Fibroblast of lung (primary cell): ENCODE measurements at regions not wholly inside any gene's neighbourhood (a gene's known extent, or its start where the extent isn't known, plus 50 kb on each side); places are given as distances from the start of the nearest gene placed in this dataset.
"Not testable (repeated sequence)": the region's sequence is repeated elsewhere in the genome, so short reads cannot be mapped to it uniquely, and the experiment has no call there.

Source experiments
- DNase-seq, 2 donors: peaks; one replicate each; pipeline versions ENCODE4 v3.0.0 to v3.0.0-alpha.2; 2010; ENCODE audit warnings: low read depth in 2 of 2
- H2AFZ ChIP-seq: 2 replicates; pipeline ENCODE4 v1.5.1; 2012; ENCODE audit warnings: low read length, control low read depth, inconsistent platforms
- H3K27ac ChIP-seq: 2 replicates; pipeline ENCODE4 v1.5.1; 2011; ENCODE audit warnings: low read length, control low read depth; ENCODE audit not compliant: insufficient read depth
- H3K27me3 ChIP-seq: 2 replicates; pipeline ENCODE4 v1.5.1; 2011; ENCODE audit warnings: mild to moderate bottlenecking, low read length; ENCODE audit not compliant: control insufficient read depth, insufficient read depth
- H3K36me3 ChIP-seq: 2 replicates; pipeline ENCODE4 v1.5.1; 2011; ENCODE audit warnings: low read length; ENCODE audit not compliant: control insufficient read depth, insufficient read depth
- H3K4me1 ChIP-seq: 2 replicates; pipeline ENCODE4 v1.5.1; 2011; ENCODE audit warnings: low read length; ENCODE audit not compliant: control insufficient read depth, insufficient read depth; ENCODE audit errors: extremely low read depth
- H3K4me2 ChIP-seq: 2 replicates; pipeline ENCODE4 v1.5.1; 2011; ENCODE audit warnings: low read length, control low read depth; ENCODE audit not compliant: insufficient read depth; ENCODE audit errors: extremely low read depth
- H3K4me3 ChIP-seq, 4 experiments: fragments of 200-600 bp in 1 of 4; sonication (generic) in 1 of 4; replicated peaks in 1 of 4; 2 replicates each; pipeline ENCODE4 v1.5.1; 2011 to 2016; ENCODE audit warnings: low read length in 4 of 4, low read depth in 3 of 4, mild to moderate bottlenecking in 3 of 4, control low read depth in 2 of 4, inconsistent platforms in 1 of 4, mixed read lengths in 1 of 4; ENCODE audit not compliant: insufficient read depth in 1 of 4; ENCODE audit errors: control extremely low read depth in 1 of 4
- H3K79me2 ChIP-seq: 2 replicates; pipeline ENCODE4 v1.5.1; 2012; ENCODE audit warnings: mild to moderate bottlenecking, low read length, inconsistent platforms; ENCODE audit not compliant: control insufficient read depth, insufficient read depth
- H3K9ac ChIP-seq: 2 replicates; pipeline ENCODE4 v1.5.1; 2011; ENCODE audit warnings: mild to moderate bottlenecking, low read length, control low read depth; ENCODE audit not compliant: insufficient read depth
- H3K9me3 ChIP-seq: 2 replicates; pipeline ENCODE4 v1.5.1; 2012; ENCODE audit warnings: low read depth, low read length; ENCODE audit not compliant: control insufficient read depth, insufficient read depth
- H4K20me1 ChIP-seq: 2 replicates; pipeline ENCODE4 v1.5.1; 2011; ENCODE audit warnings: low read length; ENCODE audit not compliant: control insufficient read depth, insufficient read depth; ENCODE audit errors: extremely low read depth
- EZH2 ChIP-seq: IDR thresholded peaks from 2 replicates; pipeline ENCODE4 v1.5.1; 2012; ENCODE audit warnings: low read length, control low read depth, mild to moderate bottlenecking; ENCODE audit errors: missing control alignments
- TF ChIP-seq, protein P1 (sequence below), 2 donors: IDR thresholded peaks in 1 of 2; conservative IDR thresholded peaks in 1 of 2; 1 replicate in 1 of 2; 2 replicates in 1 of 2; pipeline ENCODE4 v1.5.1; 2011 to 2012; ENCODE audit warnings: low read length in 2 of 2, control low read depth in 1 of 2, inconsistent platforms in 1 of 2, low read depth in 1 of 2, mild to moderate bottlenecking in 1 of 2

DNA sequence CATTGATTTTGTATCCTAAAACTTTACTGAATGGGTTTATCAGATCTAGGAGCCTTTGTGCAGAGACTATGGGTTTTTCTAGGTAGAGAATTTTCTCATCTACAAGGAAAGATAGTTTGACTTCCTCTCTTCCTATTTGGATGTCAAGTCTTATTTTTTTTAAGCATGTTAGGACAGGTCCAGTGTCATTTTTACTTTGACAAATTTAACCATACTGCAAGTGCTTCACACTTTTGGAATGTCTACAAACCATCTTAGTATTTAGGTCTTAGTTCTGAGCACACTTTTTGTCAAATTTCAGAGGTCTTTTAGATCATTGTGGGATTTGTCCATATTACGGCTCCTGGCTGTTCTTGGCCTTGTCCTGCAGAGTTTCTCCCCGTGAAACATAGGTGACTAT is 715.2 kb upstream of the RAG2 start:
- Histone ChIP-seq H3K9ac (no peak overlapping the region), H3K27me3 (no peaks in the 10 kb centered on the region), H4K20me1 (no peaks in the 10 kb centered on the region), H3K27ac (no peak overlapping the region), H3K4me2 (no peak overlapping the region), H3K79me2 (no peaks in the 10 kb centered on the region), H3K9me3 (no peaks in the 10 kb centered on the region), H3K36me3 (no peaks in the 10 kb centered on the region), H3K4me1 (no peaks in the 10 kb centered on the region), H3K4me3 (no peak overlapping the region), H2AFZ (no peak overlapping the region)
- no peak for TF ChIP-seq EZH2
- TF ChIP-seq, protein P1, sequence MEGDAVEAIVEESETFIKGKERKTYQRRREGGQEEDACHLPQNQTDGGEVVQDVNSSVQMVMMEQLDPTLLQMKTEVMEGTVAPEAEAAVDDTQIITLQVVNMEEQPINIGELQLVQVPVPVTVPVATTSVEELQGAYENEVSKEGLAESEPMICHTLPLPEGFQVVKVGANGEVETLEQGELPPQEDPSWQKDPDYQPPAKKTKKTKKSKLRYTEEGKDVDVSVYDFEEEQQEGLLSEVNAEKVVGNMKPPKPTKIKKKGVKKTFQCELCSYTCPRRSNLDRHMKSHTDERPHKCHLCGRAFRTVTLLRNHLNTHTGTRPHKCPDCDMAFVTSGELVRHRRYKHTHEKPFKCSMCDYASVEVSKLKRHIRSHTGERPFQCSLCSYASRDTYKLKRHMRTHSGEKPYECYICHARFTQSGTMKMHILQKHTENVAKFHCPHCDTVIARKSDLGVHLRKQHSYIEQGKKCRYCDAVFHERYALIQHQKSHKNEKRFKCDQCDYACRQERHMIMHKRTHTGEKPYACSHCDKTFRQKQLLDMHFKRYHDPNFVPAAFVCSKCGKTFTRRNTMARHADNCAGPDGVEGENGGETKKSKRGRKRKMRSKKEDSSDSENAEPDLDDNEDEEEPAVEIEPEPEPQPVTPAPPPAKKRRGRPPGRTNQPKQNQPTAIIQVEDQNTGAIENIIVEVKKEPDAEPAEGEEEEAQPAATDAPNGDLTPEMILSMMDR (conservative IDR thresholded peaks at IDR 0.05 in 1 of 2, IDR thresholded peaks at IDR 0.05 in 1 of 2; ENCODE audit: low read depth in 1 of 2, low read length in 2 of 2), result no peak
- peak in 1 of 2 donors; percentile 1 for DNase-seq

DNA sequence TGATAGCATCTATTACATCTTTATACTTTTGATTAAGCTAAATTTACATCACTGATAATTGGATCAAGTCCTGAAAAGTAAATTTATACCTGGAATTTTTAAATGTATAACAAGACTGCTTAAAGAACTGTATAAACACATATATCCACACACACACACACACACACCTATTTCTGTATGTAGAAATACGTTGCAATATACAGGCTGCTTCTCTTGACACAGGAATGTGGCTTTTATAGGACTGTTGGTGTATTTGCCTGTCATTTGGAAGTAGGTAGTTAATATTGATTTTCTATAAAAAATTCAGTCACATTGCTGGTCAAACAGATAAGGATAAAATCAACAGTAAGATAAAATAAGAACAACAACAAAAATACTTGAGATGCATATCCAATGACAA is 708.5 kb upstream of the RAG2 start:
- H3K27ac ChIP-seq, result no peak overlapping the region
- H4K20me1 ChIP-seq, result no peaks in the 10 kb centered on the region
- H3K4me3 ChIP-seq, result no peak overlapping the region
- H2AFZ ChIP-seq, result no peak overlapping the region
- no peak overlapping the region for H3K9ac ChIP-seq
- no peaks in the 10 kb centered on the region for H3K36me3 ChIP-seq
- H3K27me3 ChIP-seq, result no peaks in the 10 kb centered on the region
- no peak overlapping the region for H3K4me2 ChIP-seq
- no peaks in the 10 kb centered on the region for H3K79me2 ChIP-seq
- TF ChIP-seq EZH2, result no peak
- TF ChIP-seq, protein P1 (conservative IDR thresholded peaks at IDR 0.05 in 1 of 2, IDR thresholded peaks at IDR 0.05 in 1 of 2; ENCODE audit: low read depth in 1 of 2, low read length in 2 of 2), result no peak
- no peaks in the 10 kb centered on the region for H3K4me1 ChIP-seq
- no peak for DNase-seq
- no peaks in the 10 kb centered on the region for H3K9me3 ChIP-seq

DNA sequence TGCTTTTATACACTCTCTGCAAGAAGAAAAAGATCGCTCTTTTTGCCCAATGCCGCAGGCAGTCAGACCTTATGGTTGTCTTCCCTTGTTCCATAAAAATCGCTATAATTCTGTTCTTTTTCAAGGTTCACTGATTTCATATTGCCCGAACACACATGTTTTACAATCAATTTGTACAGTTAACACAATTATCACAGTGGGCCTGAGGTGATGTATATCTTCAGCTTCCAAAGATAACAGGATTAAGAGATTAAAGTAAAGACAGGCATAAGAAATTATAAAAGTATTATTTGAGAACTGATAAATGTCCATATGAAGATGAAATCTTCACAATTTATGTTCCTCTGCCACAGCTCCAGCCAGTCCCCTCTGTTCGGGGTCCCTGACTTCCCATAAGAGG is 703.4 kb upstream of the RAG2 start:
- H3K4me2 ChIP-seq, H3K4me3 ChIP-seq, H2AFZ ChIP-seq, DNase-seq, H3K9ac ChIP-seq, H3K27me3 ChIP-seq, H3K9me3 ChIP-seq, H3K4me1 ChIP-seq, H4K20me1 ChIP-seq, H3K79me2 ChIP-seq, H3K36me3 ChIP-seq, H3K27ac ChIP-seq: not testable (repeated sequence)
